ENCODE measurements at regions not wholly inside any gene's neighbourhood (a gene's known extent, or its start where the extent isn't known, plus 50 kb on each side); places are given as distances from the start of the nearest gene placed in this dataset.
A peak's percentile ranks its signal among the peaks of the same experiment; 100 is the strongest.

GRCh38 chr19:13712767-13713201, 51.5 kb upstream of the MRI1 start:
- no peak for FAIRE-seq
- no peak for TF ChIP-seq TAF1 (IDR thresholded peaks at IDR 0.05; ENCODE audit: low read depth, low read length)
- TF ChIP-seq POLR2AphosphoS5 (IDR thresholded peaks at IDR 0.05; ENCODE audit: low read depth, low read length) = no peak
- TF ChIP-seq POU2F2 (IDR thresholded peaks at IDR 0.05; ENCODE audit: low read depth, low read length) = no peak
- TF ChIP-seq PAX5 (IDR thresholded peaks at IDR 0.05; ENCODE audit: insufficient read depth, low read length, severe bottlenecking) = no peak
- TF ChIP-seq SPI1 (IDR thresholded peaks at IDR 0.05; ENCODE audit: low read depth, low read length) = no peak
- no peak for TF ChIP-seq POLR2A (IDR thresholded peaks at IDR 0.05; ENCODE audit: low read depth, low read length)

GRCh38 chr19:13707915-13708314, 56.4 kb upstream of the MRI1 start:
- FAIRE-seq = no peak
- TF ChIP-seq POU2F2 (IDR thresholded peaks at IDR 0.05; ENCODE audit: low read depth, low read length) (no peak), PAX5 (IDR thresholded peaks at IDR 0.05; ENCODE audit: insufficient read depth, low read length, severe bottlenecking) (no peak), POLR2AphosphoS5 (IDR thresholded peaks at IDR 0.05; ENCODE audit: low read depth, low read length) (no peak), TAF1 (IDR thresholded peaks at IDR 0.05; ENCODE audit: low read depth, low read length) (no peak), SPI1 (IDR thresholded peaks at IDR 0.05; ENCODE audit: low read depth, low read length) (no peak), POLR2A (IDR thresholded peaks at IDR 0.05; ENCODE audit: low read depth, low read length) (no peak)

More at GRCh38 chr19:13712767-13713201, 51.5 kb upstream of the MRI1 start:
- DNase-seq (ENCODE audit: insufficient read length, low spot score) = no peak

GRCh38 chr19:13705928-13706447, 58.3 kb upstream of the MRI1 start:
- FAIRE-seq = no peak
- DNase-seq (ENCODE audit: insufficient read length, low spot score) = no peak
- TF ChIP-seq PAX5 (IDR thresholded peaks at IDR 0.05; ENCODE audit: insufficient read depth, low read length, severe bottlenecking) (no peak), POU2F2 (IDR thresholded peaks at IDR 0.05; ENCODE audit: low read depth, low read length) (no peak), TAF1 (IDR thresholded peaks at IDR 0.05; ENCODE audit: low read depth, low read length) (no peak), POLR2AphosphoS5 (IDR thresholded peaks at IDR 0.05; ENCODE audit: low read depth, low read length) (no peak), POLR2A (IDR thresholded peaks at IDR 0.05; ENCODE audit: low read depth, low read length) (no peak), SPI1 (IDR thresholded peaks at IDR 0.05; ENCODE audit: low read depth, low read length) (no peak)

More at GRCh38 chr19:13707915-13708314, 56.4 kb upstream of the MRI1 start:
- DNase-seq (ENCODE audit: insufficient read length, low spot score) = no peak

GRCh38 chr19:13705201-13705600, 59.1 kb upstream of the MRI1 start:
- FAIRE-seq (no peak), DNase-seq (ENCODE audit: insufficient read length, low spot score) (no peak)
- TF ChIP-seq PAX5 (IDR thresholded peaks at IDR 0.05; ENCODE audit: insufficient read depth, low read length, severe bottlenecking) (no peak), POLR2A (IDR thresholded peaks at IDR 0.05; ENCODE audit: low read depth, low read length) (no peak), POU2F2 (IDR thresholded peaks at IDR 0.05; ENCODE audit: low read depth, low read length) (no peak), TAF1 (IDR thresholded peaks at IDR 0.05; ENCODE audit: low read depth, low read length) (no peak), SPI1 (IDR thresholded peaks at IDR 0.05; ENCODE audit: low read depth, low read length) (no peak)

- FAIRE-seq = peak; percentile 5
- TF ChIP-seq POLR2AphosphoS5 (IDR thresholded peaks at IDR 0.05; ENCODE audit: low read depth, low read length) (no peak), TAF1 (IDR thresholded peaks at IDR 0.05; ENCODE audit: low read depth, low read length) (no peak), PAX5 (IDR thresholded peaks at IDR 0.05; ENCODE audit: insufficient read depth, low read length, severe bottlenecking) (no peak), SPI1 (IDR thresholded peaks at IDR 0.05; ENCODE audit: low read depth, low read length) (no peak), POLR2A (IDR thresholded peaks at IDR 0.05; ENCODE audit: low read depth, low read length) (no peak)
- DNase-seq (ENCODE audit: insufficient read length, low spot score) = no peak
Observed at GRCh38 chr19:13701624-13702023, 62.7 kb upstream of the MRI1 start.

GRCh38 chr19:13700621-13701020, 63.7 kb upstream of the MRI1 start:
- FAIRE-seq = no peak
- TF ChIP-seq POLR2AphosphoS5 (IDR thresholded peaks at IDR 0.05; ENCODE audit: low read depth, low read length) (no peak), TAF1 (IDR thresholded peaks at IDR 0.05; ENCODE audit: low read depth, low read length) (no peak), PAX5 (IDR thresholded peaks at IDR 0.05; ENCODE audit: insufficient read depth, low read length, severe bottlenecking) (no peak), POLR2A (IDR thresholded peaks at IDR 0.05; ENCODE audit: low read depth, low read length) (no peak), SPI1 (IDR thresholded peaks at IDR 0.05; ENCODE audit: low read depth, low read length) (no peak), POU2F2 (IDR thresholded peaks at IDR 0.05; ENCODE audit: low read depth, low read length) (no peak)

GRCh38 chr19:13699786-13700185, 64.5 kb upstream of the MRI1 start:
- FAIRE-seq (no peak), DNase-seq (ENCODE audit: insufficient read length, low spot score) (no peak)
- TF ChIP-seq TAF1 (IDR thresholded peaks at IDR 0.05; ENCODE audit: low read depth, low read length) (no peak), POLR2AphosphoS5 (IDR thresholded peaks at IDR 0.05; ENCODE audit: low read depth, low read length) (no peak), POLR2A (IDR thresholded peaks at IDR 0.05; ENCODE audit: low read depth, low read length) (no peak)

More at GRCh38 chr19:13700621-13701020, 63.7 kb upstream of the MRI1 start:
- no peak for DNase-seq (ENCODE audit: insufficient read length, low spot score)

GRCh38 chr19:13696839-13697238, 67.5 kb upstream of the MRI1 start:
- FAIRE-seq (no peak), DNase-seq (ENCODE audit: insufficient read length, low spot score) (no peak)
- TF ChIP-seq POU2F2 (IDR thresholded peaks at IDR 0.05; ENCODE audit: low read depth, low read length) (no peak), POLR2A (IDR thresholded peaks at IDR 0.05; ENCODE audit: low read depth, low read length) (no peak), TAF1 (IDR thresholded peaks at IDR 0.05; ENCODE audit: low read depth, low read length) (no peak), POLR2AphosphoS5 (IDR thresholded peaks at IDR 0.05; ENCODE audit: low read depth, low read length) (no peak), SPI1 (IDR thresholded peaks at IDR 0.05; ENCODE audit: low read depth, low read length) (no peak), PAX5 (IDR thresholded peaks at IDR 0.05; ENCODE audit: insufficient read depth, low read length, severe bottlenecking) (no peak)

- no peak for TF ChIP-seq POU2F2 (IDR thresholded peaks at IDR 0.05; ENCODE audit: low read depth, low read length)
- no peak for TF ChIP-seq POLR2A (IDR thresholded peaks at IDR 0.05; ENCODE audit: low read depth, low read length)
- no peak for TF ChIP-seq PAX5 (IDR thresholded peaks at IDR 0.05; ENCODE audit: insufficient read depth, low read length, severe bottlenecking)
- no peak for TF ChIP-seq TAF1 (IDR thresholded peaks at IDR 0.05; ENCODE audit: low read depth, low read length)
- TF ChIP-seq SPI1 (IDR thresholded peaks at IDR 0.05; ENCODE audit: low read depth, low read length) = no peak
- no peak for TF ChIP-seq POLR2AphosphoS5 (IDR thresholded peaks at IDR 0.05; ENCODE audit: low read depth, low read length)
- FAIRE-seq = no peak
- no peak for DNase-seq (ENCODE audit: insufficient read length, low spot score)
Observed at GRCh38 chr19:13693889-13694288, 70.4 kb upstream of the MRI1 start.

All from GM12891 (cell line).